Suprapubic skin (tissue), 4 donors: ENCODE measurements at regions not wholly inside any gene's neighbourhood (a gene's known extent, or its start where the extent isn't known, plus 50 kb on each side); places are given as distances from the start of the nearest gene placed in this dataset.

Experiments used
- DNase-seq, 2 donors: peaks; one replicate each; pipeline ENCODE4 v3.0.0-alpha.2; 2019; ENCODE audit warnings: low spot score in 2 of 2
- H3K27ac ChIP-seq: fragments of 200-600 bp; sonication (generic); one replicate; pipeline ENCODE4 v1.5.1; 2019
- H3K27me3 ChIP-seq: fragments of 200-600 bp; sonication (generic); one replicate; pipeline ENCODE4 v1.5.1; 2019
- H3K36me3 ChIP-seq: fragments of 200-600 bp; sonication (generic); one replicate; pipeline ENCODE4 v1.5.1; 2019
- H3K4me1 ChIP-seq: fragments of 200-600 bp; sonication (generic); one replicate; pipeline ENCODE4 v1.5.1; 2019
- H3K4me3 ChIP-seq: fragments of 200-600 bp; sonication (generic); one replicate; pipeline ENCODE4 v1.5.1; 2019; ENCODE audit warnings: mild to moderate bottlenecking
- H3K9me3 ChIP-seq: fragments of 200-600 bp; sonication (generic); one replicate; pipeline ENCODE4 v1.5.1; 2019
- CTCF ChIP-seq, 2 donors: fragments of 200-600 bp in 1 of 2; fragments of 450-650 bp in 1 of 2; sonication (generic) in 1 of 2; IDR thresholded peaks; one replicate each; pipeline ENCODE4 v1.5.1; 2016 to 2019; ENCODE audit warnings: antibody characterized with exemption in 2 of 2, mild to moderate bottlenecking in 1 of 2, moderate library complexity in 1 of 2
- EP300 ChIP-seq: sonication (generic); formaldehyde crosslinking; IDR thresholded peaks from one replicate; pipeline ENCODE4 v1.6.1; 2017; ENCODE audit warnings: antibody characterized with exemption
- POLR2A ChIP-seq, 2 donors: fragments of 450-650 bp; IDR thresholded peaks; one replicate each; pipeline ENCODE4 v1.6.1; 2017; ENCODE audit warnings: antibody characterized with exemption in 2 of 2, mild to moderate bottlenecking in 2 of 2, moderate library complexity in 2 of 2
- POLR2AphosphoS5 ChIP-seq, 3 donors: sonication (generic); formaldehyde crosslinking; IDR thresholded peaks; one replicate each; pipeline ENCODE4 v1.6.1; 2017; ENCODE audit warnings: antibody characterized with exemption in 3 of 3
- WGBS: methylation state at CpG from one replicate; pipeline ENCODE4 v1.1.5; 2018; 5-methylcytosine and 5-hydroxymethylcytosine counted together

- no peak for DNase-seq
- TF ChIP-seq CTCF (IDR thresholded peaks at IDR 0.05) (no peak), POLR2A (IDR thresholded peaks at IDR 0.05) (no peak)
- whole genome bisulfite sequencing = 83% methylated on average over 2 of the region's 2 CpGs
- Histone ChIP-seq H3K27ac (no peak overlapping the region), H3K36me3 (no peaks in the 10 kb centered on the region), H3K4me3 (no peak overlapping the region), H3K4me1 (no peaks in the 10 kb centered on the region), H3K27me3 (no peaks in the 10 kb centered on the region), H3K9me3 (no peaks in the 10 kb centered on the region)
These were observed 237.5 kb upstream of the TNP1 start for GRCh38 chr2:217097346-217097745.

- Histone ChIP-seq H3K4me1 (no peaks in the 10 kb centered on the region), H3K4me3 (no peak overlapping the region), H3K27me3 (no peaks in the 10 kb centered on the region), H3K36me3 (no peaks in the 10 kb centered on the region), H3K9me3 (no peaks in the 10 kb centered on the region), H3K27ac (no peak overlapping the region)
- 82% methylated on average over 7 of the region's 7 CpGs for WGBS
- no peak for TF ChIP-seq CTCF (IDR thresholded peaks at IDR 0.05)
- no peak for TF ChIP-seq POLR2A (IDR thresholded peaks at IDR 0.05)
- no peak for TF ChIP-seq EP300
- TF ChIP-seq POLR2AphosphoS5 (IDR thresholded peaks at IDR 0.05) = no peak
- DNase-seq = no peak
These were observed 236.8 kb upstream of the TNP1 start for GRCh38 chr2:217096474-217097225.

GRCh38 chr2:217095511-217096205 lies 235.8 kb upstream of the TNP1 start:
- Histone ChIP-seq H3K27me3 (no peaks in the 10 kb centered on the region), H3K27ac (no peak overlapping the region), H3K4me3 (no peak overlapping the region), H3K9me3 (no peaks in the 10 kb centered on the region), H3K4me1 (no peaks in the 10 kb centered on the region), H3K36me3 (no peaks in the 10 kb centered on the region)
- DNase-seq = no peak
- TF ChIP-seq POLR2A (IDR thresholded peaks at IDR 0.05) = no peak
- TF ChIP-seq EP300 = no peak
- TF ChIP-seq CTCF (IDR thresholded peaks at IDR 0.05) = no peak
- no peak for TF ChIP-seq POLR2AphosphoS5 (IDR thresholded peaks at IDR 0.05)
- WGBS = 78% methylated on average over 4 of the region's 4 CpGs

- H3K27ac ChIP-seq = no peak overlapping the region
- DNase-seq = no peak
- WGBS = 76% methylated on average over 11 of the region's 17 CpGs
These were observed 233.0 kb upstream of the TNP1 start for GRCh38 chr2:217092710-217093379.

GRCh38 chr2:217091531-217091930 lies 231.7 kb upstream of the TNP1 start:
- 92% methylated on average over 3 of the region's 3 CpGs for WGBS
- Histone ChIP-seq H3K36me3 (no peaks in the 10 kb centered on the region), H3K9me3 (no peaks in the 10 kb centered on the region), H3K27me3 (no peaks in the 10 kb centered on the region), H3K27ac (no peak overlapping the region), H3K4me1 (no peaks in the 10 kb centered on the region), H3K4me3 (no peak overlapping the region)
- DNase-seq = no peak
- TF ChIP-seq POLR2AphosphoS5 (IDR thresholded peaks at IDR 0.05) (no peak), EP300 (no peak), POLR2A (IDR thresholded peaks at IDR 0.05) (no peak), CTCF (IDR thresholded peaks at IDR 0.05) (no peak)

More at GRCh38 chr2:217092710-217093379, 233.0 kb upstream of the TNP1 start:
- no peaks in the 10 kb centered on the region for H3K36me3 ChIP-seq
- H3K27me3 ChIP-seq = no peaks in the 10 kb centered on the region
- H3K4me3 ChIP-seq = no peak overlapping the region
- TF ChIP-seq POLR2A (IDR thresholded peaks at IDR 0.05) = no peak
- H3K9me3 ChIP-seq = no peaks in the 10 kb centered on the region
- H3K4me1 ChIP-seq = no peaks in the 10 kb centered on the region
